Left ventricle myocardium inferior (tissue), 1 donor: ENCODE measurements at regions not wholly inside any gene's neighbourhood (a gene's known extent, or its start where the extent isn't known, plus 50 kb on each side); places are given as distances from the start of the nearest gene placed in this dataset.

Experiments used
- DNase-seq: peaks from one replicate; pipeline ENCODE4 v3.0.0-alpha.2; 2020
- H3K27ac ChIP-seq: fragments of 200-600 bp; replicated peaks from 2 replicates; pipeline ENCODE4 v1.8.0; 2021
- H3K27me3 ChIP-seq: fragments of 200-600 bp; 2 replicates; pipeline ENCODE4 v1.8.0; 2021; ENCODE audit warnings: low read depth
- H3K36me3 ChIP-seq: fragments of 200-600 bp; 2 replicates; pipeline ENCODE4 v1.8.0; 2021
- H3K4me1 ChIP-seq: fragments of 200-600 bp; 2 replicates; pipeline ENCODE4 v1.8.0; 2021
- H3K4me3 ChIP-seq: fragments of 200-600 bp; 2 replicates; pipeline ENCODE4 v1.8.0; 2021; ENCODE audit warnings: mild to moderate bottlenecking, moderate library complexity
- H3K9me3 ChIP-seq: fragments of 200-600 bp; replicated peaks from 2 replicates; pipeline ENCODE4 v1.8.0; 2021
- intact Hi-C: fragments of 100-400 bp; cut with micrococcal nuclease; formaldehyde crosslinking; loops from one replicate; pipeline ENCODE4 v1.11.0; 2022
- TF ChIP-seq, protein P1 (sequence below): fragments of 200-600 bp; IDR thresholded peaks from 2 replicates; pipeline ENCODE4 v1.8.0; 2021; ENCODE audit warnings: antibody characterized with exemption, mild to moderate bottlenecking, borderline replicate concordance
- donor health status: DM: no; HTN: yes; CAD: no; lungs with severe emphysema.

DNA sequence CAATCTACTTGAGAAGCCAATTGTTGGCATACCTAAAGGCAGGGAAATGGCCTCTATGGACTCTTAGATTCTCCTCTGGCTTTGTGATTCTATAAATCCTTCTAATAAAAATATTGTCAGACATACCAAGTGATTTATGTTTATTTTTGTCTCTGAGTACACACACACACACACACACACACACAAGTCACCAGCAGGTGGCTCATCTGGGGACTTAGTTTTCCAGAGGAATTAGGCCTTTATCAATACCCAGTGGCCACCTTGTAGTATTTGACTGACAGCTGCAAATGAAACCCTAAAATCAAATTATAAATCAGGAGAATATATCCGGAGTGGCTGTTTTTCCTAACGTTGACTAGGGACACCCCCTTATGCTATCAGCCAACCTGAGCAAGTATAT, 258.5 kb downstream of the BRINP2 start:
- TF ChIP-seq, protein P1, sequence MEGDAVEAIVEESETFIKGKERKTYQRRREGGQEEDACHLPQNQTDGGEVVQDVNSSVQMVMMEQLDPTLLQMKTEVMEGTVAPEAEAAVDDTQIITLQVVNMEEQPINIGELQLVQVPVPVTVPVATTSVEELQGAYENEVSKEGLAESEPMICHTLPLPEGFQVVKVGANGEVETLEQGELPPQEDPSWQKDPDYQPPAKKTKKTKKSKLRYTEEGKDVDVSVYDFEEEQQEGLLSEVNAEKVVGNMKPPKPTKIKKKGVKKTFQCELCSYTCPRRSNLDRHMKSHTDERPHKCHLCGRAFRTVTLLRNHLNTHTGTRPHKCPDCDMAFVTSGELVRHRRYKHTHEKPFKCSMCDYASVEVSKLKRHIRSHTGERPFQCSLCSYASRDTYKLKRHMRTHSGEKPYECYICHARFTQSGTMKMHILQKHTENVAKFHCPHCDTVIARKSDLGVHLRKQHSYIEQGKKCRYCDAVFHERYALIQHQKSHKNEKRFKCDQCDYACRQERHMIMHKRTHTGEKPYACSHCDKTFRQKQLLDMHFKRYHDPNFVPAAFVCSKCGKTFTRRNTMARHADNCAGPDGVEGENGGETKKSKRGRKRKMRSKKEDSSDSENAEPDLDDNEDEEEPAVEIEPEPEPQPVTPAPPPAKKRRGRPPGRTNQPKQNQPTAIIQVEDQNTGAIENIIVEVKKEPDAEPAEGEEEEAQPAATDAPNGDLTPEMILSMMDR = no peak
- Histone ChIP-seq H3K4me1 (no peaks in the 10 kb centered on the region), H3K9me3 (no peaks in the 10 kb centered on the region), H3K4me3 (no peak overlapping the region), H3K27me3 (peaks cover 82% of the 10 kb centered on the region), H3K27ac (no peak overlapping the region), H3K36me3 (no peaks in the 10 kb centered on the region)
- intact Hi-C loops = no loop called here
- no peak for DNase-seq

DNA sequence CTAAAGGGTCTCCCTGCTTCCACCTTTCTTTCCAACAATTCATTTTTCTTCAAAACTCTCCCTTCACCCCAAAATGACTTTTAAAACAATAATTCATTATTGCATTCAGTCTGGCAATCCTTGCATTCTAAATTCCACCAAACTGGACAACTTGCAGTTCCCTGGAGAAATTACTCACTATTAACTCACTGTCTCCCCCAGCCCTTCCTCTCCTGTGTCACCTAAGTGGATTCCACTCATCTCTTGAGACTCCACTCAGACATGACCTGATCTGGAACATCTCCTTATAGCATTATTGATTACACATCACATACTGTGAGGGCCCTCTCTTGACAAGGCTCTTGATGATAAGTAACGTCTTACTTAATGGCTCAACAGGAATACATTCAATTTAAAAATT, 257.1 kb downstream of the BRINP2 start:
- intact Hi-C loops = no loop called here
- H3K27me3 ChIP-seq = peaks cover 93% of the 10 kb centered on the region
- no peak for DNase-seq
- H3K36me3 ChIP-seq = no peaks in the 10 kb centered on the region
- TF ChIP-seq, protein P1 = no peak
- no peaks in the 10 kb centered on the region for H3K9me3 ChIP-seq
- H3K27ac ChIP-seq = no peak overlapping the region
- no peak overlapping the region for H3K4me3 ChIP-seq
- H3K4me1 ChIP-seq = no peaks in the 10 kb centered on the region

DNA sequence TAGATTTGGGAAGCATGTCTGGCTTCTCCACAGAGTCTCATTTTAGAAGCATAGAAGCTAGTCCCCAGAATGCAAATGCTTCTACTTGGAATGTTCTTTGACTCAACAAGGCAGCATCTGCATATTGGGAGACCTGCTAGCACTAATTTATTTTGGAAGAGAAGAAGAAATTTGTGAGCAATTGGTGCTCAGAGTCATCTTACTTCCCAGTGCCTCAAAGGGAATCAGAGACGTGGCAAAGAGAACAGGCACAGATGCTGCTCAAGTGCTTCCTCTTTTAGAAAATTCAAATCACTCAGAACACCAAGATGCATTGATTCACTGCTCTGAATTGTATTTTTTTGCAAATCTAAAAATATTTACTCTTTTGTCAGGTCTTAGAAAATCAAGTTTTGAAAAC, 255.7 kb downstream of the BRINP2 start:
- DNase-seq = no peak
- intact Hi-C loops = no loop called here
- Histone ChIP-seq H3K27me3 (peaks cover 93% of the 10 kb centered on the region), H3K4me1 (no peaks in the 10 kb centered on the region), H3K36me3 (no peaks in the 10 kb centered on the region), H3K27ac (no peak overlapping the region), H3K4me3 (no peak overlapping the region), H3K9me3 (no peaks in the 10 kb centered on the region)
- TF ChIP-seq, protein P1 = no peak

DNA sequence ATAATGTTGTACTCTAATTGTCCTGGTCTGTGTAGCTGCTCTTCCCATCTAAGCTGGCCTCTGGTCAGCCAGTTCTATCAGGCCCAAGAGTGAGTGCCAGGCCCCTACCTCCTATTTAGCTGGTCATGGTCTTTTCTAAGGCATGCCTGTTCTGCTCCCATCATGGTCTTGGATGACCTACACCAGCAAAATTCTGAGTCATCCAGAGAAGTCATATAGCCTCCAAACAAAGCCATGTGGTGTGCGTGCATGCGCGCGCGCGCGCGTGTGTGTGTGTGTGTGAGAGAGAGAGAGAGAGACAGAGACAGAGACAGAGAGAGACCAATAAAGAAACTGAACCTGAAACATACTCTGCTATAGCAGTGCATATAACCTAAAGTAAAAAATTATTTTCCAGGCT, 254.4 kb downstream of the BRINP2 start:
- Histone ChIP-seq H3K27me3 (peaks cover 86% of the 10 kb centered on the region), H3K27ac (no peak overlapping the region), H3K36me3 (no peaks in the 10 kb centered on the region), H3K4me3 (no peak overlapping the region), H3K9me3 (no peaks in the 10 kb centered on the region), H3K4me1 (no peaks in the 10 kb centered on the region)
- intact Hi-C loops = no loop called here
- no peak for DNase-seq
- TF ChIP-seq, protein P1 = no peak

DNA sequence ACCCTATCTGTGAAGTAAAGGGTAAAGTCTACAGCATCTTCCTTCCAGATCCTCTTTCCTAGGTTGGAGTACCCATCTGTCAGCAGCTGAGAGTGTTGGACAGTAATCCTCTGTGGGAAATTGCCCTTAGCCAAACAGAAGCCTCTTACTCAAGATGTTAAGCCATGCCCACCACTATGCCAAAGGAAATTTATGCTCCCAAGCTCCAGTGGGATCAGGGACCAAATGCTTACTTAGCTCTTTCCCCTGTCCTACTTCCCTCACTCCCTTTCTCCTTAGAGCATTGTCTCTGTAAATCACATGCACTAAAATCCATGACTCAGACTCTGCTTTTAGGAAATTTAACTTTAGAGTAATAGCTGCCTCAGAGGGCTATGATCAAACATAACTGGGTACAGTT, 254.0 kb downstream of the BRINP2 start:
- DNase-seq = no peak
- intact Hi-C loops = no loop called here
- Histone ChIP-seq H3K9me3 (no peaks in the 10 kb centered on the region), H3K36me3 (no peaks in the 10 kb centered on the region), H3K4me3 (no peak overlapping the region), H3K27ac (no peak overlapping the region), H3K27me3 (peaks cover 87% of the 10 kb centered on the region), H3K4me1 (no peaks in the 10 kb centered on the region)
- TF ChIP-seq, protein P1 = no peak

DNA sequence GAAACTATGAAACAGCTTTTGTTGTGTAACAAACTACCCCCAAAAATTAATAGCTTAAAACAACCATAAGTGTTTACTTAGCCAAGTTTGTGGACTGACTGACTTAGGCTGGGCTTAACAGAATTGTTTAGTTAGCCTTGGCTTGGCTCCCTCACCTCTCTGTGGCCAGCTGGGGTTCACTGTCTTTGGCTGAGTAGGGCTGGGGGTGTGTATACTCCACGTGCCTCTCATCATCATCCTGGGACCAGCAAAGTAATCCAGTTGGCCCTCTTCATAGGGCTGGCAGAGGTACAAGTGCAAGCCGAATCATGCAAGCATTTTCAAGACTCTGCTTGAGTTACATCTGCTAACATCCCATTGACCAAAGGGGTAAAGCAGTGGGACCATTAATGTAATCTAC, 252.3 kb downstream of the BRINP2 start:
- Histone ChIP-seq H3K4me1 (no peaks in the 10 kb centered on the region), H3K36me3 (no peaks in the 10 kb centered on the region), H3K27ac (no peak overlapping the region), H3K9me3 (no peaks in the 10 kb centered on the region), H3K27me3 (peaks cover 88% of the 10 kb centered on the region), H3K4me3 (no peak overlapping the region)
- DNase-seq = no peak
- intact Hi-C loops = no loop called here
- TF ChIP-seq, protein P1 = no peak
